ENCODE measurements at regions not wholly inside any gene's neighbourhood (a gene's known extent, or its start where the extent isn't known, plus 50 kb on each side); places are given as distances from the start of the nearest gene placed in this dataset.

- TF ChIP-seq POLR2AphosphoS5 (IDR thresholded peaks at IDR 0.05; ENCODE audit: low read depth, low read length), result no peak
- TF ChIP-seq, protein P1, sequence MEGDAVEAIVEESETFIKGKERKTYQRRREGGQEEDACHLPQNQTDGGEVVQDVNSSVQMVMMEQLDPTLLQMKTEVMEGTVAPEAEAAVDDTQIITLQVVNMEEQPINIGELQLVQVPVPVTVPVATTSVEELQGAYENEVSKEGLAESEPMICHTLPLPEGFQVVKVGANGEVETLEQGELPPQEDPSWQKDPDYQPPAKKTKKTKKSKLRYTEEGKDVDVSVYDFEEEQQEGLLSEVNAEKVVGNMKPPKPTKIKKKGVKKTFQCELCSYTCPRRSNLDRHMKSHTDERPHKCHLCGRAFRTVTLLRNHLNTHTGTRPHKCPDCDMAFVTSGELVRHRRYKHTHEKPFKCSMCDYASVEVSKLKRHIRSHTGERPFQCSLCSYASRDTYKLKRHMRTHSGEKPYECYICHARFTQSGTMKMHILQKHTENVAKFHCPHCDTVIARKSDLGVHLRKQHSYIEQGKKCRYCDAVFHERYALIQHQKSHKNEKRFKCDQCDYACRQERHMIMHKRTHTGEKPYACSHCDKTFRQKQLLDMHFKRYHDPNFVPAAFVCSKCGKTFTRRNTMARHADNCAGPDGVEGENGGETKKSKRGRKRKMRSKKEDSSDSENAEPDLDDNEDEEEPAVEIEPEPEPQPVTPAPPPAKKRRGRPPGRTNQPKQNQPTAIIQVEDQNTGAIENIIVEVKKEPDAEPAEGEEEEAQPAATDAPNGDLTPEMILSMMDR (IDR thresholded peaks at IDR 0.05), result no peak
These were observed 128.0 kb downstream of the ATP23 start for GRCh38 chr12:58069268-58069963.

Data from Panc1 (cell line).